ENCODE measurements at regions not wholly inside any gene's neighbourhood (a gene's known extent, or its start where the extent isn't known, plus 50 kb on each side); places are given as distances from the start of the nearest gene placed in this dataset.

DNA sequence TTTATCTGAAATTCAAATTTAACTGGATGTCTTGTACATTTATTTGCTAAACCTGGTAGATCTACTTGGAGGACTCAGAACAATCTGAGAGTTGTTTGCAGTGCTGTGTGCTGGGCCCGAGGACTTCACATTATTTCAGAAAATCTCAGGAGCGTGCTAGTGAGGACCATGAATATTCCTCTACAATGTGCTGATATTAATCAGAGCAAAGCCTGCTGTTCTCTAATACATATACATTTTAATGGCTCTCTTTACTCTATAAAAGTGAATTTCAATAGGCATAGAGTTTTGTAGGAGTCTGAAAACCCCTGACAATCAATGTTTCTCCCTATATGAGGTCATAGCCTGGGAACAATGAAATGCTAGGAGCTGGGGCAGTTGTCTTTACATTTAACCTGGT is 144.3 kb downstream of the NEDD1 start:
- Mint-ChIP-seq H3K4me3 (ENCODE audit: unreplicated experiment) (no peak overlapping the region), H3K27ac (ENCODE audit: unreplicated experiment) (no peak overlapping the region), H3K4me1 (ENCODE audit: low read depth, unreplicated experiment) (no peaks in the 10 kb centered on the region), H3K9me3 (ENCODE audit: unreplicated experiment) (peaks cover 3% of the 10 kb centered on the region), H3K27me3 (ENCODE audit: low read depth, unreplicated experiment) (peaks cover 7% of the 10 kb centered on the region), H3K36me3 (ENCODE audit: low read depth, unreplicated experiment) (no peaks in the 10 kb centered on the region)
- no peak overlapping the region for H3K27ac ChIP-seq (ENCODE audit: low read depth, low read length)
- H2AFZ ChIP-seq (ENCODE audit: low read depth, low read length) = no peak overlapping the region
- peaks cover 2% of the 10 kb centered on the region for H3K27me3 ChIP-seq (ENCODE audit: insufficient read depth, low read length)
- H3K9ac ChIP-seq (ENCODE audit: low read length) = no peak overlapping the region
- H3K79me2 ChIP-seq (ENCODE audit: insufficient read depth, low read length) = no peaks in the 10 kb centered on the region
- FAIRE-seq (no peak), DNase-seq (ENCODE audit: low read depth) (no peak)
- H4K20me1 ChIP-seq (ENCODE audit: insufficient read depth, low read length) = no peaks in the 10 kb centered on the region
- H3K9me3 ChIP-seq (ENCODE audit: insufficient read depth, low read depth, low read length) = no peaks in the 10 kb centered on the region
- no peaks in the 10 kb centered on the region for H3K4me1 ChIP-seq (ENCODE audit: insufficient read depth, low read length)
- H3K4me3 ChIP-seq (ENCODE audit: insufficient read depth, low read depth, low read length) = no peak overlapping the region
- H3K36me3 ChIP-seq (ENCODE audit: insufficient read depth, low read length) = no peaks in the 10 kb centered on the region
- no peak for TF ChIP-seq EZH2 (IDR thresholded peaks at IDR 0.05; ENCODE audit: insufficient read depth, low read length)
- TF ChIP-seq, protein P1, sequence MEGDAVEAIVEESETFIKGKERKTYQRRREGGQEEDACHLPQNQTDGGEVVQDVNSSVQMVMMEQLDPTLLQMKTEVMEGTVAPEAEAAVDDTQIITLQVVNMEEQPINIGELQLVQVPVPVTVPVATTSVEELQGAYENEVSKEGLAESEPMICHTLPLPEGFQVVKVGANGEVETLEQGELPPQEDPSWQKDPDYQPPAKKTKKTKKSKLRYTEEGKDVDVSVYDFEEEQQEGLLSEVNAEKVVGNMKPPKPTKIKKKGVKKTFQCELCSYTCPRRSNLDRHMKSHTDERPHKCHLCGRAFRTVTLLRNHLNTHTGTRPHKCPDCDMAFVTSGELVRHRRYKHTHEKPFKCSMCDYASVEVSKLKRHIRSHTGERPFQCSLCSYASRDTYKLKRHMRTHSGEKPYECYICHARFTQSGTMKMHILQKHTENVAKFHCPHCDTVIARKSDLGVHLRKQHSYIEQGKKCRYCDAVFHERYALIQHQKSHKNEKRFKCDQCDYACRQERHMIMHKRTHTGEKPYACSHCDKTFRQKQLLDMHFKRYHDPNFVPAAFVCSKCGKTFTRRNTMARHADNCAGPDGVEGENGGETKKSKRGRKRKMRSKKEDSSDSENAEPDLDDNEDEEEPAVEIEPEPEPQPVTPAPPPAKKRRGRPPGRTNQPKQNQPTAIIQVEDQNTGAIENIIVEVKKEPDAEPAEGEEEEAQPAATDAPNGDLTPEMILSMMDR (IDR thresholded peaks at IDR 0.05; ENCODE audit: insufficient read depth, low read depth, low read length) = no peak
- no peak overlapping the region for H3K4me2 ChIP-seq (ENCODE audit: low read length)

- Histone ChIP-seq H3K4me3 (ENCODE audit: insufficient read depth, low read depth, low read length) (no peak overlapping the region), H3K79me2 (ENCODE audit: insufficient read depth, low read length) (no peaks in the 10 kb centered on the region), H3K9me3 (ENCODE audit: insufficient read depth, low read depth, low read length) (no peaks in the 10 kb centered on the region), H3K9ac (ENCODE audit: low read length) (no peak overlapping the region), H3K27ac (ENCODE audit: low read depth, low read length) (no peak overlapping the region), H2AFZ (ENCODE audit: low read depth, low read length) (no peak overlapping the region), H3K27me3 (ENCODE audit: insufficient read depth, low read length) (no peaks in the 10 kb centered on the region), H3K4me2 (ENCODE audit: low read length) (no peak overlapping the region), H3K36me3 (ENCODE audit: insufficient read depth, low read length) (no peaks in the 10 kb centered on the region), H3K4me1 (ENCODE audit: insufficient read depth, low read length) (no peaks in the 10 kb centered on the region), H4K20me1 (ENCODE audit: insufficient read depth, low read length) (no peaks in the 10 kb centered on the region)
- DNase-seq (ENCODE audit: low read depth) (no peak), FAIRE-seq (no peak)
- peaks cover 9% of the 10 kb centered on the region for H3K4me1 Mint-ChIP-seq (ENCODE audit: low read depth, unreplicated experiment)
- H3K36me3 Mint-ChIP-seq (ENCODE audit: low read depth, unreplicated experiment) = no peaks in the 10 kb centered on the region
- H3K4me3 Mint-ChIP-seq (ENCODE audit: unreplicated experiment) = no peak overlapping the region
- H3K9me3 Mint-ChIP-seq (ENCODE audit: unreplicated experiment) = peaks cover 9% of the 10 kb centered on the region
- no peaks in the 10 kb centered on the region for H3K27me3 Mint-ChIP-seq (ENCODE audit: low read depth, unreplicated experiment)
- TF ChIP-seq EZH2 (IDR thresholded peaks at IDR 0.05; ENCODE audit: insufficient read depth, low read length) = no peak
- TF ChIP-seq, protein P1 (IDR thresholded peaks at IDR 0.05; ENCODE audit: insufficient read depth, low read depth, low read length) = no peak
- H3K27ac Mint-ChIP-seq (ENCODE audit: unreplicated experiment) = no peak overlapping the region
Measured at GRCh38 chr12:97061171-97061570, 154.1 kb downstream of the NEDD1 start.

DNA sequence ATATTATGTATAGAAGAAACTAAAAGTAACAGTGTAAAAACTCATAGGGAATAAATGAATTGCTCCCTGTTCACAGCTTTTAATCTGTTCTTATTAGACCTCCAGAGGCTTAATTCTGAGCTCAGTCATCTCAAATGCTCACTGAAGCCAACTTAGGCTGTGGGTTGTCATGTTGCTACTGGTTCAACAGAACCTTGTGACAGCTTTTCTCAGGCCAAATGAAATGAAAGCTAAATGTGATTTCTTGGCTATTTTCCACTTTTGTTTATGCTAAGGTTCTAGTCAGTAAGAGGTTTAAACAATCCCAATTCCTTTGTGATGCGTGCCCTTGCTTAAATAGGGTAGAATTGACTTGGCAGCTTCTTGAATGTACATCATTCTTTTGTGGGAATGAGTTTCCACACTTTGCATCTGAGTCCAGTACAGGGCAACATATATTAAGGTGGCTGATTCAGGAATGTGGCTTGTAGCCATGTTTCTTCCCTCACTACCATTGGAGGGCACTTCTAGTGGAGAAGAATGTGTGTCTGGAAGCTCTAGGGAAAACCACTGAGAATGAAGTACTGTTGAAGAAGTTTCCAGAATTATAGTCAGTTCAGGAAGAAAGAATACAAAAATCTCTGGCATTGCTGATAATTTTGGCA is 156.4 kb downstream of the NEDD1 start:
- Histone ChIP-seq H3K9me3 (ENCODE audit: insufficient read depth, low read depth, low read length) (peaks cover under 1% of the 10 kb centered on the region), H4K20me1 (ENCODE audit: insufficient read depth, low read length) (no peaks in the 10 kb centered on the region), H3K27me3 (ENCODE audit: insufficient read depth, low read length) (no peaks in the 10 kb centered on the region), H3K27ac (ENCODE audit: low read depth, low read length) (no peak overlapping the region), H3K36me3 (ENCODE audit: insufficient read depth, low read length) (no peaks in the 10 kb centered on the region), H3K4me1 (ENCODE audit: insufficient read depth, low read length) (no peaks in the 10 kb centered on the region), H2AFZ (ENCODE audit: low read depth, low read length) (no peak overlapping the region), H3K79me2 (ENCODE audit: insufficient read depth, low read length) (no peaks in the 10 kb centered on the region), H3K9ac (ENCODE audit: low read length) (no peak overlapping the region), H3K4me2 (ENCODE audit: low read length) (no peak overlapping the region), H3K4me3 (ENCODE audit: insufficient read depth, low read depth, low read length) (no peak overlapping the region)
- no peak overlapping the region for H3K4me3 Mint-ChIP-seq (ENCODE audit: unreplicated experiment)
- peaks cover 2% of the 10 kb centered on the region for H3K9me3 Mint-ChIP-seq (ENCODE audit: unreplicated experiment)
- no peaks in the 10 kb centered on the region for H3K27me3 Mint-ChIP-seq (ENCODE audit: low read depth, unreplicated experiment)
- peaks cover 9% of the 10 kb centered on the region for H3K4me1 Mint-ChIP-seq (ENCODE audit: low read depth, unreplicated experiment)
- no peak for TF ChIP-seq EZH2 (IDR thresholded peaks at IDR 0.05; ENCODE audit: insufficient read depth, low read length)
- TF ChIP-seq, protein P1 (IDR thresholded peaks at IDR 0.05; ENCODE audit: insufficient read depth, low read depth, low read length) = no peak
- DNase-seq (ENCODE audit: low read depth) (peak; percentile 54), FAIRE-seq (no peak)
- H3K36me3 Mint-ChIP-seq (ENCODE audit: low read depth, unreplicated experiment) = no peaks in the 10 kb centered on the region
- H3K27ac Mint-ChIP-seq (ENCODE audit: unreplicated experiment) = no peak overlapping the region
